D721Med (cell line): ENCODE measurements at regions not wholly inside any gene's neighbourhood (a gene's known extent, or its start where the extent isn't known, plus 50 kb on each side); places are given as distances from the start of the nearest gene placed in this dataset.

Source experiments
- DNase-seq: peaks from one replicate; pipeline ENCODE4 v3.0.0; 2011; ENCODE audit warnings: low spot score; ENCODE audit not compliant: insufficient read length
- FAIRE-seq: peaks from 2 replicates; lab custom pipeline; 2011; peaks lifted over from hg19 to GRCh38; lab: Jason Lieb, UNC
- CTCF ChIP-seq: IDR thresholded peaks from 2 replicates; pipeline ENCODE4 v1.5.1; 2012; ENCODE audit warnings: mild to moderate bottlenecking, control low read depth; ENCODE audit not compliant: insufficient read depth; ENCODE audit errors: missing control alignments

- FAIRE-seq = no peak
- TF ChIP-seq CTCF = no peak
- no peak for DNase-seq
These were observed 618.7 kb upstream of the BRINP3 start for GRCh38 chr1:191096405-191096804.

- DNase-seq (no peak), FAIRE-seq (no peak)
- TF ChIP-seq CTCF = no peak
These were observed 622.0 kb upstream of the BRINP3 start for GRCh38 chr1:191099696-191100095.

GRCh38 chr1:191101960-191102359, 624.3 kb upstream of the BRINP3 start:
- TF ChIP-seq CTCF = no peak
- no peak for DNase-seq
- peak; percentile 98 for FAIRE-seq

GRCh38 chr1:191125950-191126349, 648.3 kb upstream of the BRINP3 start:
- FAIRE-seq = no peak

GRCh38 chr1:191134796-191135195, 657.1 kb upstream of the BRINP3 start:
- DNase-seq (no peak), FAIRE-seq (no peak)
- TF ChIP-seq CTCF = no peak

More at GRCh38 chr1:191125950-191126349, 648.3 kb upstream of the BRINP3 start:
- DNase-seq = no peak
- no peak for TF ChIP-seq CTCF

GRCh38 chr1:191140038-191140437, 662.4 kb upstream of the BRINP3 start:
- FAIRE-seq = no peak
- no peak for TF ChIP-seq CTCF
- no peak for DNase-seq

GRCh38 chr1:191142748-191143147, 665.1 kb upstream of the BRINP3 start:
- FAIRE-seq (peak; percentile 11), DNase-seq (no peak)
- TF ChIP-seq CTCF = no peak
